Activated CD4-positive, alpha-beta T cell treated with anti-CD3 and anti-CD28 coated beads for 36 hours (primary cell): ENCODE measurements at regions not wholly inside any gene's neighbourhood (a gene's known extent, or its start where the extent isn't known, plus 50 kb on each side); places are given as distances from the start of the nearest gene placed in this dataset.

ENCODE experiments used
- ATAC-seq: fragments of 200-7000 bp; cut with Tn5 transposase; one replicate; pipeline ENCODE4 v1.10.0; 2021; ENCODE audit warnings: mild to moderate bottlenecking, moderate library complexity
- CTCF ChIA-PET: fragments of 350-600 bp; sonication (Branson Sonifier 250); formaldehyde crosslinking; loops from one replicate; lab custom pipeline; 2021; ENCODE audit warnings: antibody characterized with exemption; lab: Charles Lee
- POLR2A ChIA-PET: fragments of 350-600 bp; sonication (Branson Sonifier 250); formaldehyde crosslinking; loops from one replicate; lab custom pipeline; 2021; ENCODE audit warnings: antibody characterized with exemption, inconsistent platforms; lab: Charles Lee
- DNase-seq: peaks from one replicate; pipeline ENCODE4 v3.0.0-alpha.2; 2020
- H3K27ac Mint-ChIP-seq: one replicate; pipeline ENCODE4 v1.8.0; 2021; ENCODE audit warnings: mixed read lengths
- H3K27me3 Mint-ChIP-seq: one replicate; pipeline ENCODE4 v1.8.0; 2021; ENCODE audit warnings: mixed read lengths
- H3K36me3 Mint-ChIP-seq: one replicate; pipeline ENCODE4 v1.8.0; 2021; ENCODE audit warnings: low read depth, mixed read lengths
- H3K4me1 Mint-ChIP-seq: one replicate; pipeline ENCODE4 v1.8.0; 2021; ENCODE audit warnings: mixed read lengths
- H3K4me3 Mint-ChIP-seq: one replicate; pipeline ENCODE4 v1.8.0; 2021; ENCODE audit warnings: mild to moderate bottlenecking, moderate library complexity, mixed read lengths
- H3K9me3 Mint-ChIP-seq: one replicate; pipeline ENCODE4 v1.8.0; 2021; ENCODE audit warnings: low read depth, mixed read lengths
- intact Hi-C, 2 experiments: fragments of 100-400 bp; cut with DNase I in 1 of 2; cut with micrococcal nuclease in 1 of 2; formaldehyde crosslinking; loops; one replicate each; pipeline versions ENCODE4 v1.14.2 to v1.15.1; 2022 to 2024; cut with DNase I, micrococcal nuclease

DNA sequence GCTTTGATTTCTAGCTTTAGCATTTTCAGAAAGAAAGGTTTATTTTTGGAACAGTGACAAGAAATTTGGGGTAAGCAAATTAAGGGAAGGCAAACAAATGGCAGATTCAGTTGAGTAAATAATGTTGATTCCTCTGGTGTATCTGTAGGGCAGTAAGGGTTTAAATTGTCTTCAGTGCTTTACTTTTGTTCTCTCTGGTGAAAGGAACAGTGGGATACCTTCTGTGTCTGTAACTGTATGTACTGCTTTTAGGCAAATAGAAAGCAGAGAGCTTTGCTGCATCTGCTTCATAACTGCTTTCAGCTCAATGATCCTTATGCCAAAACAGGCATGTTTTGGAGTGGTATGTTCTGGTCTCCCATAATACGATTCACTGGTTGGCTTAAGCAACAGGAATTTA is 932.1 kb upstream of the SLIT2 start:
- H3K4me1 Mint-ChIP-seq = no peaks in the 10 kb centered on the region
- H3K9me3 Mint-ChIP-seq = peaks cover 15% of the 10 kb centered on the region
- H3K36me3 Mint-ChIP-seq = no peaks in the 10 kb centered on the region
- intact Hi-C loops = no loop called here
- CTCF ChIA-PET = no interaction called here
- no peak overlapping the region for H3K4me3 Mint-ChIP-seq
- ATAC-seq (no peak), DNase-seq (no peak)
- POLR2A ChIA-PET = no interaction called here
- no peak overlapping the region for H3K27ac Mint-ChIP-seq
- H3K27me3 Mint-ChIP-seq = no peaks in the 10 kb centered on the region

DNA sequence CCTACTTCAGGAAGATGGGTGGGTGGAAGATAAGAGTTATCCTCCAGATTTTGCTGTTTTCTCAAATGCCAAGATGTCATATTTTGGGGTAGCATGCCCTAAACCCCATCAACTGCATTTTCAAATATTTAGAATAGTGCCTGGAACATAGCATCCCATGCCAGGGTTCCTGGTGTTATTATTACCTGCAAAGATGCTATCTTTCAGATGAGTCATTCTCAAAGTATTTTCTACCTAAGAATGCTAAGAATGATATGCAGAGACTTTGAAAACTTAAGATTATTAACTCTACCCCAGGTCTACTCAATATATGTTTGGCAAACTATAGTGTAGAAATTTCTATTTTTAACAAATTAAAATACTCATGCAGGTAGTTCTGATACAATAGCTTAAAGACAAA is 934.3 kb upstream of the SLIT2 start:
- no peak for DNase-seq
- H3K27me3 Mint-ChIP-seq = no peaks in the 10 kb centered on the region

DNA sequence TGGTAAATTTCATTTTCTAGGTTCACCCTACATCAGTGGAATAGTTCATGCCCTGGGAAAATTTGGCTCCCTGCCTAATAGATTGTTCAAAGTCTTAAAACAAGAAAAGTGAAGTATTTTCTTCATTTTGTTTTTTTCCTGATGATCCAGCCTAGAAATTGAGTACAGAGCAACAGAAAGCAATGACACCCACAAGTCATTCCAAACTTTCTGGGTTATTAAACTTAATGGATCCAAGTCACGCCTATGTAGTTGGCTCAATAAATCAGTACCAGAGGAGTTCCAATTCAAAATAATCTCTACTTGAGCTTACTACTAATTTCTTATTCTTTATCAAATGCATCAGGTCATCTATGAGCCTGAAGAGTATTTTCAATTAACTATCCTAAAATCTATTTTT is 937.6 kb upstream of the SLIT2 start:
- H3K36me3 Mint-ChIP-seq = no peaks in the 10 kb centered on the region
- CTCF ChIA-PET = no interaction called here
- no peak for DNase-seq
- H3K27ac Mint-ChIP-seq = no peak overlapping the region
- no peaks in the 10 kb centered on the region for H3K27me3 Mint-ChIP-seq
- POLR2A ChIA-PET = no interaction called here
- H3K9me3 Mint-ChIP-seq = peaks cover 6% of the 10 kb centered on the region
- intact Hi-C loops = no loop called here
- no peak for ATAC-seq
- H3K4me1 Mint-ChIP-seq = no peaks in the 10 kb centered on the region
- no peak overlapping the region for H3K4me3 Mint-ChIP-seq

More for the DNA sequence above, 934.3 kb upstream of the SLIT2 start:
- Mint-ChIP-seq H3K9me3 (peaks cover 11% of the 10 kb centered on the region), H3K27ac (no peak overlapping the region), H3K4me1 (no peaks in the 10 kb centered on the region), H3K4me3 (no peak overlapping the region), H3K36me3 (no peaks in the 10 kb centered on the region)
- POLR2A ChIA-PET = no interaction called here
- intact Hi-C loops = no loop called here
- CTCF ChIA-PET = no interaction called here
- no peak for ATAC-seq

DNA sequence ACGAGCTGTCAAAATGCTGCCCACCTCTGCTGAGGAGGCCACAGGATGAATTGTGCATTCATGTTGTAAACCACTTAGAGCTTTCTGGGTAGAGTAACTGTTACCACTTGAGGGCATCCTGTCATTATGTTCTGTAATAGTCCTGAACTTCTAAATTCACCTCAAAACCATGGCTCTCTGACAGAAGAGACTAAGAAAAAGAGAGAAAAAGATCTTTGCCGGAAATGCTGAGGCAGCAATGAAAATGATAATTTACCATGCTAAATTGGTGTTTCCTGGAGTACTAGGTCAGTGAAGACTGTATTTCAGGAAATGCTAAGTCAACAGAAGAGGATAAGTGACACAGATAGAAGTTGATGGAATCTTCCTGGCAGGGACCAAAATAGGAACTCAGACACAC is 942.3 kb upstream of the SLIT2 start:
- CTCF ChIA-PET = no interaction called here
- POLR2A ChIA-PET = no interaction called here
- no peaks in the 10 kb centered on the region for H3K4me1 Mint-ChIP-seq
- no peak for ATAC-seq
- no peaks in the 10 kb centered on the region for H3K27me3 Mint-ChIP-seq
- no peak overlapping the region for H3K4me3 Mint-ChIP-seq
- no peaks in the 10 kb centered on the region for H3K36me3 Mint-ChIP-seq
- DNase-seq = no peak
- peaks cover 12% of the 10 kb centered on the region for H3K9me3 Mint-ChIP-seq
- intact Hi-C loops = no loop called here
- H3K27ac Mint-ChIP-seq = no peak overlapping the region

DNA sequence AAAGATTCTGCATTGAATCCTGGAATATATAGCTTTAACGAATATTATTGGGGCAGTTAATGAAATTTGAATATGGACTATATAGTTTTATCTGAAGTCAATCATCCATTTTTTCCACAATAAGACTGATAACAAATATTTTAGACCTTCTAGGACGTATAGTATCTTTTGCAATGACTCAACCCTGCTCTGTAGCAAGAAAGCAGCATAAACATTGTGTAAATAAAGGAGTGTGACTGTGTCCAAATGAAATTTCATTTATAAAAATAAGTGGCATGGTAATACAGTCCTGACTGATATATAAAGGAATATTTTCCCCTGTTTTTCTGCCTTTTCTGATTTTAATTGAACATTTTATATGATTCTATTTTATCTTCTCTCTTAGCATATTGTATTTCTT is 947.7 kb upstream of the SLIT2 start:
- intact Hi-C loops = no loop called here
- Mint-ChIP-seq H3K4me3 (no peak overlapping the region), H3K9me3 (peaks cover 12% of the 10 kb centered on the region), H3K36me3 (no peaks in the 10 kb centered on the region), H3K4me1 (no peaks in the 10 kb centered on the region), H3K27ac (no peak overlapping the region), H3K27me3 (no peaks in the 10 kb centered on the region)
- CTCF ChIA-PET = no interaction called here
- POLR2A ChIA-PET = no interaction called here
- ATAC-seq (no peak), DNase-seq (no peak)

DNA sequence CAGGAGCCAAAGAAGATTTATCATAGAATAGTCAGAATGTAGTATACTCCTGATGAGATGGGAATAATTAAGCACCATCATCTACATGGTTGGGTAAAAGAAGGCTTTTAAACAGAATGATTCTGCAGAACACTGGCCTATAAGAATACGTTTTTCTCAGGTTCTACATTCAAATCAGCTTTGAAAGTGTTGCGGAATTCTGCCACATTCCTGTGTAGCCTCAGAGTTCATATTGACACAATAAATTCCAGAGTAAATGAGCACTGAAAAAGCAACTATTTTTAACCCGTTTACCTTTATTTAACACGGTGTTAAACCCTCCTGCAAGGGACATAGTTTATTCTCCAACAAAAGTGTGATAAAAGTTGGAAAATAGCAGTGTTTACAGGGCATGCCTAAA is 950.2 kb upstream of the SLIT2 start:
- no peaks in the 10 kb centered on the region for H3K27me3 Mint-ChIP-seq
- DNase-seq (no peak), ATAC-seq (no peak)
- POLR2A ChIA-PET = no interaction called here
- peaks cover 11% of the 10 kb centered on the region for H3K9me3 Mint-ChIP-seq
- H3K4me1 Mint-ChIP-seq = no peaks in the 10 kb centered on the region
- no peaks in the 10 kb centered on the region for H3K36me3 Mint-ChIP-seq
- intact Hi-C loops = no loop called here
- H3K4me3 Mint-ChIP-seq = no peak overlapping the region
- H3K27ac Mint-ChIP-seq = no peak overlapping the region
- CTCF ChIA-PET = no interaction called here

DNA sequence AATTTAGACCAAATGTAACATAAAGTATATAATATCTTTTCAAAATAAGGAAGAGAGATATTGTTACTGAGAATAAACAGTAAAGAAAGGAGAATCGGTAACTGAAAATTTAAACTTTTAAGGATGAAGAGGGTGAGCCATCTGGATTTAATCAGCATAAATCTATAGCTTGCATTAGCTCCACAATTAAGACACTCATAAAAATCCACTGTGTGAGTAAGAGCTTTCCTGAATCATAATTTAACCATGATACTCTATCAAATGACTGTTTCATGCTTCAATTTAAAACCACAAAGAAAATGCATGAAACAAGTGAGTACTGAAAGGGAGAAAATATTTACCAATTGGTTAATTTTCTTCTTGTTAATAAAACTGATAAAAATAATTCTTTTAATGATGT is 951.5 kb upstream of the SLIT2 start:
- Mint-ChIP-seq H3K27me3 (no peaks in the 10 kb centered on the region), H3K36me3 (no peaks in the 10 kb centered on the region), H3K27ac (no peak overlapping the region), H3K4me1 (no peaks in the 10 kb centered on the region), H3K4me3 (no peak overlapping the region), H3K9me3 (peaks cover 5% of the 10 kb centered on the region)
- POLR2A ChIA-PET = no interaction called here
- intact Hi-C loops = no loop called here
- ATAC-seq (no peak), DNase-seq (no peak)
- CTCF ChIA-PET = no interaction called here

DNA sequence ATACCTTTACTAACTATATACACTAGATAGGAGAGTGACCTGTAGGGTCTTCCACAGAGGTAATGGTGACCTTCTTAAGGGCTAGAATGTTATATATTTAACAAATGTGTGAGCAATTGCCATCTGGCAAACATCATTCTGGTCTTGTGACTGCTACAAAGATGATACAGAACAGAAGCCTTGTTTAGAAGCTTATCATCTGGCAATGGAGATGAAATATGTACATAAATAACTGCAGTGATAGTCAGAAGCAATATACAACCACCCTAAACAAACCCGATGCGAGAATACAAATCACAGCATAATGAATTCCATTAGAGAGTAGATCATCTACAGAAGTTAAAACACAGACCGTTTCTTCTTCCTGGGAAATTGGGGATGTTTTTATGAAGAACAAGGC is 952.7 kb upstream of the SLIT2 start:
- Mint-ChIP-seq H3K27ac (no peak overlapping the region), H3K36me3 (no peaks in the 10 kb centered on the region), H3K9me3 (peaks cover 13% of the 10 kb centered on the region), H3K4me1 (no peaks in the 10 kb centered on the region), H3K27me3 (no peaks in the 10 kb centered on the region), H3K4me3 (no peak overlapping the region)
- no peak for ATAC-seq
- intact Hi-C loops = no loop called here
- DNase-seq = no peak
- ChIA-PET POLR2A (no interaction called here), CTCF (interaction anchor here (0.6 kb wide), 1 partner anchor 1053 kb away, joined by 3 read pairs; no protein-coding TSS in a partner anchor)

DNA sequence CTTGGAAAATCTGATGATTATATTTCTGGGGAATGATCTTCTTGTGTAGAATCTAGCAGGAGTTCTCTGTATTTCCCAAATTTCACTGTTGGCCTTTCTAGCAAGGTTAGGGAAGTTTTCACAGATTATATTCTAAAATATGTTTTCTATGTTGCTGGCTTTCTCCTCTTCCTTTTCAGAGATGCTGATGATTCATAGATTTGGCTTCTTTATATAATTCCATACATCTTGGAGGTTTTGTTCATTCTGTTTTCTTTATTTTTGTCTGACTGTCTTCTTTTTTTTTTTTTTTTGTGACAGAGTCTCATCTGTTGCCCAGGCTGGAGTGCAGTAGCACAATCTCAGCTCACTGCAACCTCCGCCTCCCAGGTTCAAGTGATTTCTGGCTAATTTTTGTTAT is 957.9 kb upstream of the SLIT2 start:
- POLR2A ChIA-PET = no interaction called here
- no peaks in the 10 kb centered on the region for H3K4me1 Mint-ChIP-seq
- no peaks in the 10 kb centered on the region for H3K27me3 Mint-ChIP-seq
- H3K9me3 Mint-ChIP-seq = peaks cover 46% of the 10 kb centered on the region
- DNase-seq (no peak), ATAC-seq (no peak)
- no peak overlapping the region for H3K4me3 Mint-ChIP-seq
- no peak overlapping the region for H3K27ac Mint-ChIP-seq
- intact Hi-C loops = no loop called here
- CTCF ChIA-PET = no interaction called here
- no peaks in the 10 kb centered on the region for H3K36me3 Mint-ChIP-seq

DNA sequence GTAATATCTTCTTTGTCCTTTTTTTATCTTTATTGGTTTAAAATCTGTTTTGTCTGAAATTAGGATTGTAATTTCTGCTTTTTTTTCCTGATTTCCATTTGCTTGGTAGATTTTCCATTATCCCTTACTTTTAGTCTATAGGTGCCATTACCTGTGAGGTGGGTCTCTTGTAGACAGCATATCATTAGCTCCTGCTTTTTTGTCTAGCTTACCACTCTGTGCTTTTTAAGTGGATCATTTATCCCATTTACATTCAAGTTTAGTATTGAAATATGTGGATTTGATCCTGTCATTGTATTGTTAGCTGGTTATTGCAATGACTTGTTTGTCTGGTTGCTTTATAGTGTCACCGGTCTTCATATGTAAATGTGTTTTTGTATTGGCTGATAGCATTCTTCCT is 958.6 kb upstream of the SLIT2 start:
- H3K4me3 Mint-ChIP-seq = no peak overlapping the region
- intact Hi-C loops = no loop called here
- no peaks in the 10 kb centered on the region for H3K27me3 Mint-ChIP-seq
- peaks cover 46% of the 10 kb centered on the region for H3K9me3 Mint-ChIP-seq
- CTCF ChIA-PET = no interaction called here
- DNase-seq = no peak
- POLR2A ChIA-PET = no interaction called here
- H3K27ac Mint-ChIP-seq = no peak overlapping the region
- H3K36me3 Mint-ChIP-seq = no peaks in the 10 kb centered on the region
- H3K4me1 Mint-ChIP-seq = no peaks in the 10 kb centered on the region
- no peak for ATAC-seq

DNA sequence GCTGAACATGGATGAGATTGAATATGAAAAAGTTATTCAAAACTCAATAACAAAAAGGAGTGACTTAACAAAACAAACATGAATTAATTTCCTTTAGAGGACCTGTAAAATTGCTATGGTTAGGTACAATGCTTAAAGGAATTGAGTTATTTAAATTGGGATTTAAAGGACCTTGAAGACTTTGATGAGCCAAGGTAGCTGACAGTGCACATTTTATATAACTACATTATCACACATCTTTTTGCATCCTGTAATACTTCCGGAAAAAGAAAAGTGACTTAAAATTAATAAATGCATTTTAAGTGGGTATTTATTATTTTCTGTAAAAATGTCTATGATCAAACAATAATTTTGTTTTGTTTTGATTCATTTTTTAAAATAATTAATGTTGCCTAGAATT is 964.8 kb upstream of the SLIT2 start:
- Mint-ChIP-seq H3K36me3 (no peaks in the 10 kb centered on the region), H3K4me3 (no peak overlapping the region), H3K4me1 (no peaks in the 10 kb centered on the region), H3K9me3 (peaks cover 26% of the 10 kb centered on the region), H3K27ac (no peak overlapping the region), H3K27me3 (no peaks in the 10 kb centered on the region)
- intact Hi-C loops = no loop called here
- ATAC-seq (no peak), DNase-seq (no peak)
- CTCF ChIA-PET = no interaction called here
- POLR2A ChIA-PET = no interaction called here

DNA sequence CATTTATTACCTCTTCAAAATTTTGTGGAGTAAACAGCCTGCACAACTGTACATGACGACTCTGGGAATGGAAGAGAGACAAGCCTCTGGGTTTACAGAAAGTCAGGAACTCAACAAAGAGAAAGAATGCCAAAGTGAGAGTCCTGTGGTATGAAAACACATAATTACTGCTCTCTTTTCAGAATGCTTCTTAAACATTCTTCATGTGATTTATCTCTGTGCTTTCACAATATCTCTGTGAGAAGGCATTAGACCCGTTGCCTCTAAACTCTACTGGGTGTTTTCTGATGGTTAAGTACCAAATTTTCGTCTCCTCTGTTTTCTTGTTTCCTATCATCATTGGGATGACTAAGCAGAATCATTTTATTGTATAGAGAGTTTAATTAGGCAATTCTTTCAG is 966.6 kb upstream of the SLIT2 start:
- ATAC-seq = no peak
- no peak for DNase-seq
- H3K36me3 Mint-ChIP-seq = no peaks in the 10 kb centered on the region
- no peak overlapping the region for H3K4me3 Mint-ChIP-seq
- CTCF ChIA-PET = no interaction called here
- H3K27me3 Mint-ChIP-seq = no peaks in the 10 kb centered on the region
- peaks cover 24% of the 10 kb centered on the region for H3K9me3 Mint-ChIP-seq
- POLR2A ChIA-PET = no interaction called here
- H3K27ac Mint-ChIP-seq = no peak overlapping the region
- no peaks in the 10 kb centered on the region for H3K4me1 Mint-ChIP-seq
- intact Hi-C loops = no loop called here

DNA sequence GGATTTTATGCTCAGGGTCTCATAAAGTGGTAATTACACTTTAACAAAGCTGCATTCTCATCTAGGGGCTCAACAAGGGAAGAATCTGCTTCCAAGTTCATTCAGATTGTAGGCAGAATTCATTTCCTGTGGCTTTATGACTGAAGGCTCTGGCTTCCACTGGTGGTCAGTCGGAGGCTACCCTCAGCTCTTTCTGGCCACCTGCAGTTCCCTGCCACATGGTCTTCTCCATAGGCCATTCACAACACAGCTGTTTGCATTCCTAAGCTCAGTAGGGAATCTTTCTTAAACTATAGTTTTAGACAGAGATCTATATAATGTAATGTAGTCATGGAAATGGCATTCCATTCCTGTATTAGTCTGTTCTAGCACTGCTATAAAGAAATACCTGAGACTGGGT is 973.0 kb upstream of the SLIT2 start:
- H3K4me3 Mint-ChIP-seq = no peak overlapping the region
- H3K4me1 Mint-ChIP-seq = no peaks in the 10 kb centered on the region
- H3K27ac Mint-ChIP-seq = no peak overlapping the region
- CTCF ChIA-PET = no interaction called here
- no peaks in the 10 kb centered on the region for H3K36me3 Mint-ChIP-seq
- ATAC-seq = no peak
- no peaks in the 10 kb centered on the region for H3K27me3 Mint-ChIP-seq
- peaks cover 24% of the 10 kb centered on the region for H3K9me3 Mint-ChIP-seq
- DNase-seq = no peak
- POLR2A ChIA-PET = no interaction called here
- intact Hi-C loops = no loop called here
